ENCODE measurements at regions not wholly inside any gene's neighbourhood (a gene's known extent, or its start where the extent isn't known, plus 50 kb on each side); places are given as distances from the start of the nearest gene placed in this dataset.
A peak's percentile ranks its signal among the peaks of the same experiment; 100 is the strongest.
"Not testable (repeated sequence)": the region's sequence is repeated elsewhere in the genome, so short reads cannot be mapped to it uniquely, and the experiment has no call there.

GRCh38 chr17:31738996-31739699 is 119.9 kb downstream of the COPRS start:
- H3K4me1 ChIP-seq (ENCODE audit: low read depth): no peaks in the 10 kb centered on the region
- intact Hi-C loops (cut with DNase I, micrococcal nuclease): no loop called here

DNA sequence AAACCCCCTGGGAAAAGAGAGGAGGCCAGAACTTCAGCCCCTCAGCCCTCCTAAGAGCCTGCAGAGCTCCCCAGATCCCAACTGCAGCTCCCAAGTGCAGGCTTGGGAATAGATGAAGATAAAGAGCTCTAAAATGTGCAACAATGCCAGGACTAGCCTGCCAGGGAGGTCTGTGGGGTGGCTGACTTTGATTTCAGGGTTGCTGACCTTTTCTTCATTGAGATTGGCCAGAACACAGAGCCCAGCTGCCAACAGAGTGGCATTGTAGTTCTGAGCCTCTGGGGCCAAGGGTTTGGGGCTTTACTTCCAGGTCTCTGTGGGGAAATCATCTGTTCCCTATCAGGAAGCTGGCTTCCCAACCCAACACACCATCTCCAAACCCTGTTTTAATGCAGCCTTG is 120.6 kb downstream of the COPRS start:
- TF ChIP-seq, protein P1, sequence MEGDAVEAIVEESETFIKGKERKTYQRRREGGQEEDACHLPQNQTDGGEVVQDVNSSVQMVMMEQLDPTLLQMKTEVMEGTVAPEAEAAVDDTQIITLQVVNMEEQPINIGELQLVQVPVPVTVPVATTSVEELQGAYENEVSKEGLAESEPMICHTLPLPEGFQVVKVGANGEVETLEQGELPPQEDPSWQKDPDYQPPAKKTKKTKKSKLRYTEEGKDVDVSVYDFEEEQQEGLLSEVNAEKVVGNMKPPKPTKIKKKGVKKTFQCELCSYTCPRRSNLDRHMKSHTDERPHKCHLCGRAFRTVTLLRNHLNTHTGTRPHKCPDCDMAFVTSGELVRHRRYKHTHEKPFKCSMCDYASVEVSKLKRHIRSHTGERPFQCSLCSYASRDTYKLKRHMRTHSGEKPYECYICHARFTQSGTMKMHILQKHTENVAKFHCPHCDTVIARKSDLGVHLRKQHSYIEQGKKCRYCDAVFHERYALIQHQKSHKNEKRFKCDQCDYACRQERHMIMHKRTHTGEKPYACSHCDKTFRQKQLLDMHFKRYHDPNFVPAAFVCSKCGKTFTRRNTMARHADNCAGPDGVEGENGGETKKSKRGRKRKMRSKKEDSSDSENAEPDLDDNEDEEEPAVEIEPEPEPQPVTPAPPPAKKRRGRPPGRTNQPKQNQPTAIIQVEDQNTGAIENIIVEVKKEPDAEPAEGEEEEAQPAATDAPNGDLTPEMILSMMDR (IDR thresholded peaks at IDR 0.05): no peak
- Histone ChIP-seq H3K4me3 (no peak overlapping the region), H3K36me3 (ENCODE audit: low read depth) (no peaks in the 10 kb centered on the region), H3K4me1 (ENCODE audit: low read depth) (no peaks in the 10 kb centered on the region), H3K9me3 (no peaks in the 10 kb centered on the region)
- intact Hi-C loops (cut with DNase I, micrococcal nuclease): no loop called here
- ATAC-seq: no peak
- no peak for DNase-seq

More at GRCh38 chr17:31738996-31739699, 119.9 kb downstream of the COPRS start:
- ATAC-seq (no peak), DNase-seq (no peak)
- no peak overlapping the region for H3K4me3 ChIP-seq
- TF ChIP-seq, protein P1 (IDR thresholded peaks at IDR 0.05): no peak
- no peaks in the 10 kb centered on the region for H3K36me3 ChIP-seq (ENCODE audit: low read depth)
- H3K9me3 ChIP-seq: no peaks in the 10 kb centered on the region

GRCh38 chr17:31738067-31738466 is 121.0 kb downstream of the COPRS start:
- TF ChIP-seq, protein P1 (IDR thresholded peaks at IDR 0.05): no peak
- Histone ChIP-seq H3K4me3 (no peak overlapping the region), H3K9me3 (no peaks in the 10 kb centered on the region), H3K36me3 (ENCODE audit: low read depth) (no peaks in the 10 kb centered on the region), H3K4me1 (ENCODE audit: low read depth) (no peaks in the 10 kb centered on the region)
- ATAC-seq (peak; percentile 55), DNase-seq (no peak)
- intact Hi-C loops (cut with DNase I, micrococcal nuclease): no loop called here

DNA sequence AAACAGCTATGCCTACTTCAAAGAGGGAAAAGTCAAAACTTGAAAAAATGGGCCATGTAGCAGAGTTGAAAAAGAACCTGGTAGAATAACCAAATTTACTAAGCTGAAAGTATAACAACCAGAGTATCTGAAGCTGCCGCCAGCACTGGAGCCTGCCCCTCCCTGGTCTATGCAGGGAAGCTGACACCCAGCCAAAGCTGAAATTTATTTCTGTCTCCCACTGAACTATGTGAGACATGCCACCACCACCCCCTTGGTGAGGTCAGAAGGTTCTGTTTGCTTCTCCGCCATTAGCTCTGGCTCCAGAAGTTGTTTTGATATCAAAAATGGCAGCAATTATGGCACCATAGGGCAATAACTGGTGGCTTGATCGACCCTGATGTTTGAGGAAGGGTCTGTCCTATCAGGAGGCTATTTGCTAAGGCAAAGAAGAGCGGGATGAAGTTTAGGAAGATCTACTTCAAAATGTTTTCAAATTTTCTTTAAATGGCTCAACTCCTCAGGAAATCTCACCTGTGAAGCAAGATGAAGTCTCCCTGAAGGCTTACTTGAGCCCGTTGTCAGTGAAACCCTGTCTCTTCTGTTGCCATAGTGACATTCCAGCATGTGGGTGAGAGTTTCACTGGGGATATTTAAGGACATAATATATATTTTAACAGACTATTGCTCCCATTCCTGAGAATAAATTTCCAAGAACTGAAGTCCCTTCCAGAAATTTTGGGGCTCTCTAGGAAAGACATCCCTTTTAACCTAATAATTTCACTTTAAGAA is 122.0 kb downstream of the COPRS start:
- Histone ChIP-seq H3K4me1 (ENCODE audit: low read depth) (no peaks in the 10 kb centered on the region), H3K9me3 (no peaks in the 10 kb centered on the region), H3K36me3 (ENCODE audit: low read depth) (no peaks in the 10 kb centered on the region), H3K4me3 (no peak overlapping the region)
- ATAC-seq (no peak), DNase-seq (no peak)
- TF ChIP-seq, protein P1 (IDR thresholded peaks at IDR 0.05): no peak
- intact Hi-C loops (cut with DNase I, micrococcal nuclease): no loop called here

DNA sequence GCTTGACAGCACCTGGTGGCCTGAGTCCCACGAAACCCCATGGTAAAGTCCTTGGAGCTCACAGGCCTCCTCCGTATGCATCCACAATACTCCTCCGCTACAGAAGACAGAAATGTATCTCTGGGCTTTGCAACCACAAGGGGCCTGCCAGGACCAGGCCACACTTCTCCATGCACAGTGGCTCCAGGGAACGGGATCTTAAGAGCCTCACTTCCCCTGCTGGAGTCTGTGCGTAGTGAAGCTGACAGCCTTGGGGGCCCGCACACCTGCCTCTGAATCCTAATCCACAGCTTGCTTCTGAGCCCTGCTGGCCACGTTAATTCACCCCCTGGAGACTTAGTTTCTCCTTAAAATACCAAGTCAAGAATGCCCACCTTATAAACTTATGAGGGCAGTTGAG is 125.7 kb downstream of the COPRS start:
- intact Hi-C loops (cut with DNase I, micrococcal nuclease): no loop called here
- Histone ChIP-seq H3K36me3 (ENCODE audit: low read depth) (no peaks in the 10 kb centered on the region), H3K4me1 (ENCODE audit: low read depth) (no peaks in the 10 kb centered on the region), H3K4me3 (no peak overlapping the region), H3K9me3 (no peaks in the 10 kb centered on the region)
- ATAC-seq (no peak), DNase-seq (no peak)
- TF ChIP-seq, protein P1 (IDR thresholded peaks at IDR 0.05): no peak

GRCh38 chr17:31731585-31732154 is 127.4 kb downstream of the COPRS start:
- H3K36me3 ChIP-seq (ENCODE audit: low read depth); H3K9me3 ChIP-seq; ATAC-seq; H3K4me3 ChIP-seq; DNase-seq; intact Hi-C loops (cut with DNase I, micrococcal nuclease); H3K4me1 ChIP-seq (ENCODE audit: low read depth): not testable (repeated sequence)

Measured in mucosa of descending colon (tissue), 3 donors.